OCI-LY7 (cell line): ENCODE measurements at regions not wholly inside any gene's neighbourhood (a gene's known extent, or its start where the extent isn't known, plus 50 kb on each side); places are given as distances from the start of the nearest gene placed in this dataset.

Experiments
- CTCF ChIP-seq: fragments of 200-600 bp; sonication (generic); conservative IDR thresholded peaks from 2 replicates; pipeline ENCODE4 v1.5.1; 2014; ENCODE audit warnings: mild to moderate bottlenecking, antibody characterized with exemption, low read length, moderate library complexity, mixed read lengths
- EZH2phosphoT487 ChIP-seq: fragments of 200-600 bp; sonication (generic); IDR thresholded peaks from 2 replicates; pipeline ENCODE4 v1.6.1; 2018; ENCODE audit warnings: low read depth, borderline replicate concordance, mild to moderate bottlenecking, mixed run types, antibody characterized with exemption, low read length, moderate library complexity, mixed read lengths

- TF ChIP-seq CTCF, result peak; percentile 79
- TF ChIP-seq EZH2phosphoT487, result no peak
These were observed 59.9 kb downstream of the LIG4 start for GRCh38 chr13:108155185-108156106.
